HuH-7.5 (cell line): ENCODE measurements at regions not wholly inside any gene's neighbourhood (a gene's known extent, or its start where the extent isn't known, plus 50 kb on each side); places are given as distances from the start of the nearest gene placed in this dataset.
"Not testable (repeated sequence)": the region's sequence is repeated elsewhere in the genome, so short reads cannot be mapped to it uniquely, and the experiment has no call there.

Source experiments
- DNase-seq: peaks from one replicate; pipeline ENCODE4 v3.0.0; 2011; ENCODE audit warnings: low spot score

DNA sequence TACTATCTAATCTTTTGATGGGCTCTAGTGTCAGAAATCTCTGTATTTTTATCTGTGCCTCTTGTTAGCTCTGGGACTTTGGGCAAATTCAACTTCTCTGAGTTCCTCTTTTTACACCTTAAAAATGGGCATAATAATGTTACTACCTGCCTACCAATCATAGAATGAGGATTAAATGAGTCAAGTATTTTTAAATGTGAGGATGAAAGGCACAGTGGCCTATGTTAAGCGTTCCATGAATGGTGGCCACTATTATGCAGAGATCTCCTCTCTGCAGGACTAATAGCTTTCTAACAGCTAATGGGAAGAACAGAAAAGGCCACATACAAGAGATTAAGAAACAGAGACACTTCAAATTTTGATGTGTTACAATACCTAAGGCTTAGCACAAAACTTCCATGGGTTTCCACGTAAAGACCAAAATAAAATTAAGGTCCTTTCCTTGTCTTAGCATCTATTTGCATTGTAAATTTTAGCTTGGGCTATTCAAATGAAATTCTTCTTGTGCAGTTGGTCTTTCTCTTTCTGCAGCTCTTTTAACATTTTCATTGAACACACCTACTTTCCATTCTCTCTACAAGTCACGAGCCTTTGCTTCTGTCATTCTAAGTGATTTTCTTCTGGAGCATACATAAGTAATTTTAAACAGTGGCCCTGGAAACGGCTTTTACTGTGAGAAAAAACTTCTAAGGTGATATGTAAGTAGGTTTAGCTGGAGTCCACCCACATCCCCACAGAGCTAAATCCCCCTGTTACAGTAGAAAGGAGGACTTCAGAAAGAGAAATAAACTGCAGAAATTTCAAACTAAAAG, 117.9 kb upstream of the MED14 start:
- no peak for DNase-seq

GRCh38 chrX:40853816-40854123, 118.4 kb upstream of the MED14 start:
- DNase-seq = no peak

- DNase-seq = no peak
Observed at GRCh38 chrX:40854242-40854641, 118.9 kb upstream of the MED14 start.

- DNase-seq = no peak
Observed at GRCh38 chrX:40855411-40855810, 120.1 kb upstream of the MED14 start.

GRCh38 chrX:40855932-40856515, 120.7 kb upstream of the MED14 start:
- no peak for DNase-seq

- not testable (repeated sequence) for DNase-seq
Observed at GRCh38 chrX:40861952-40862554, 126.7 kb upstream of the MED14 start.

- DNase-seq = not testable (repeated sequence)
Observed at GRCh38 chrX:40863260-40863659, 127.9 kb upstream of the MED14 start.

DNA sequence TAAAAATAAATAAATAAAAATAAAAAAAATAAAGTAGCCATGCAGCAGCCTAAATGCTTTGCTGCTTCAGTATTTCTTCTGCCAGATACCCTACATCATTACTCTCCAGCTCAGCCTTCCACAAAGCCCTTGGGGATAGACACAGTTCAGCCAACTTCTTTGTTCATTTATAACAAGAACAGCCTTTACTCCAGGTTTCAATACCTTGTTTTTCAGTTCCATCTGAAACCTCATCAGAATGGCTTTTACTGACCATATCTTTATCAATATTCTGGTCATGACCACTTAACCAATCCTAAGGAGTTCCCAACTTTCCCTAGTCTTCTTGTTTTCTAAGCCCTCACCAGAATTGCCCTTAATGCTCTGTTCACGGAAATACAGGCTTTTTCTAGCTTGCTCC, 128.3 kb upstream of the MED14 start:
- no peak for DNase-seq

- no peak for DNase-seq
Observed at GRCh38 chrX:40864972-40865371, 129.6 kb upstream of the MED14 start.

DNA sequence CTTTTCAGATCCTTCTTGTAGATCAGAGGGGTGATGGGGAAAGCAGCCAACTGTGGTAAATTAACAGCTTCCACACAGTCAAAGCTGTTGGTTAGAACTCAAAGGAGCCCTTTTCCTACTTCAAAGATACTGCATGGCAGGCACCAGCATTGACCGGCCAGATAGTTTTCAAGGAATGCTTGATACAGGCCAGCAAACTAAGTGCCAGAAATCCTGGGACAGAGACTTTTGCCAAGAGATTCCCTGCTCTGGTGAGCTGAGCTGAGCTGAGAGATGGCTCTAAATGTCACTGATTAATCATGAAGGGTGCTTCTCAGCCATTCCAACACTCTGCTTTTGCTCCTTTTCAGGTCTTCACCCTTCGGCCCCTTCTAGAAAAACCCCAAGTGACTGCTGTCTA, 131.6 kb upstream of the MED14 start:
- DNase-seq = no peak

DNA sequence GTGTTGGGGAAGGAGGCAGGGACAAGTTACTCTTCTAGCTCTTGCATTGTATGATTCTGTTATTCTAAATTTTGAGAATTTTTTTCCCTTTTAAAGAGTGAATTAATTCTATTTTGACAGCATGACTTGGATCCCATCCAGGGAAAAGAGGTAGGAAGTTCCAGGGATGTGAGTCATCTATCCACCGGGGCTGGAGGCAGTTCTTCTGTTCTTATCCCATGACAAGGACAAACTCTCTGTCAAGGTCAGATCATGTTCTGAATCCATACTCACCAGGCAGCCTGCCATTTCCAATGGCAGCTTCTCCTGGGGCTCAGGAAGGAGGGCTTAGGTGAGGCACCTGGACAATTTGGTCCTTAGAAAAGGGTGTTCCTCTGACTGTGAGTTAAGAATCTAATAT, 132.0 kb upstream of the MED14 start:
- peak; percentile 13 for DNase-seq

- no peak for DNase-seq
Observed at GRCh38 chrX:40868868-40869267, 133.5 kb upstream of the MED14 start.

- DNase-seq = not testable (repeated sequence)
Observed at GRCh38 chrX:40870982-40871381, 135.6 kb upstream of the MED14 start.

GRCh38 chrX:40871385-40872082, 136.2 kb upstream of the MED14 start:
- DNase-seq = no peak

DNA sequence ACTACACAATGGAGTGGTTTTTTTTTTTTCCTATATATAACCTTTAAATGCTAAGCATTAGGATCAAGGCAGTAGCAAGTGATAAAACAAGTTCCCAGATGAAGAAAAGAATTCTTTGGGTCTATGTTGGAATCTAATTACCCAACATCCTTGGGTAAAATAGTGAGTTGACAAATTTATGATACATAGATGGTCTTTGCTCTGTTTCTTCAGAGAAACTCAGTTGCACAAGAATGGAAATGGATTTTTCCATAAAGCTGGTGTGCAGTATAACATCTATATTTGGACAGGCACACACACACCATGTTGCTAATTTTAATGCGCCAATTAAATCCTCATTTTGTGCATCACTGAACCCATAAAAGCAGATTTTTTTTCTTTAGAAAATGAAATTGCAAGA, 137.0 kb upstream of the MED14 start:
- DNase-seq = no peak

GRCh38 chrX:40875476-40875875, 140.1 kb upstream of the MED14 start:
- no peak for DNase-seq

DNA sequence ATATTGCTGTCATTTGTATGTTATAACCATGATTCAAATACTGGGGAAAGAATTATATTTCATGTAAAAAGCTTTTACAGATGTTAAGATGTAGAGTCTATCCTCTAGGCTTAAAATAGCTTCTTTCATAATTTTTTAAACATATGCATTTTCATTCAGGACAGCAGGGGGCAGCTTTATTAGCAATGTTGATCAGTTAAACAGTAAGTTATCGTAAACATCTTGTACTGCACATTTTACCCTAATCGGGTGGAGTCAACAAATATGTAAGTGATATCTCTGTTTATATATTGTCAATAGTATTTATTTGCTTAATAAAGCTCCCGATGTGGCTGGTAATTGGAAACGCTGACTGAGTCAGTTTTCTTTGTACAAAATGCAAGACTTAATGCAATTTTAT, 142.5 kb upstream of the MED14 start:
- no peak for DNase-seq

- no peak for DNase-seq
Observed at GRCh38 chrX:40878766-40879165, 143.4 kb upstream of the MED14 start.

DNA sequence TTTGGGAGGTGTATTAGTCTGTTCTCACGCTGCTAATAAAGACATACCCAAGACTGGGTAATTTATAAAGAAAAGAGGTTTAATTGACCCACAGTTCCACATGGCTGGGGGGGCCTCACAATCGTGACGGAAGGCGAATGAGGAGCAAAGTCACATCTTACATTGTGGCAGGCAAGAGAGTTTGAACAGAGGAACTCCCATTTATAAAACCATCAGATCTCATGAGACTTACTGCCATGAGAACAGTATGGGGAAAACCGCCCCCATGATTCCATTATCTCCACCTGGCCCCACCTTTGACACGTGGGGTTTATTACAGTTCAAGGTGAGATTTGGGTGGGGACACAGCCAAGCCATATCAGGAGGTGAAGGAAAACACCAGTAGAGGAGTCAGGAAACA, 143.8 kb upstream of the MED14 start:
- DNase-seq = not testable (repeated sequence)

DNA sequence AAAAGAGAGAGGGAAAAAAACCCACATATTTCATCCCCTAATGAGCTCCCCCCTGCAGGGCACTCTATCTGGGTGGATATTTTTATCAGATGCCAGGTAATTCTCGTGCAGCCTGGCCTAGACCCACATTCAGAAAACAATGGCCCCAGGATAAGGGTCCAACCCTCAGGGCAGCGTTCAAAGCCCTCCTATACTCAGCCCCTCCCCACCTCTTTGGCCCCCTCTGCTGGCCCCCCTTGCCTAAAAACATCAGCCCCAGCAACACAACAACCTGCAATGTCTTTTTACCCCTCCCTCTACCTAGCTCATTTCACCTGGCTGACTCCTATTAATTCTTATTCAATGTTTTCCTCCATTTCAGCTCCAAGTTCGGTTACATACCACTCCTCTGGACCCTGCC, 145.4 kb upstream of the MED14 start:
- no peak for DNase-seq

GRCh38 chrX:40883021-40883619, 147.8 kb upstream of the MED14 start:
- DNase-seq = no peak

DNA sequence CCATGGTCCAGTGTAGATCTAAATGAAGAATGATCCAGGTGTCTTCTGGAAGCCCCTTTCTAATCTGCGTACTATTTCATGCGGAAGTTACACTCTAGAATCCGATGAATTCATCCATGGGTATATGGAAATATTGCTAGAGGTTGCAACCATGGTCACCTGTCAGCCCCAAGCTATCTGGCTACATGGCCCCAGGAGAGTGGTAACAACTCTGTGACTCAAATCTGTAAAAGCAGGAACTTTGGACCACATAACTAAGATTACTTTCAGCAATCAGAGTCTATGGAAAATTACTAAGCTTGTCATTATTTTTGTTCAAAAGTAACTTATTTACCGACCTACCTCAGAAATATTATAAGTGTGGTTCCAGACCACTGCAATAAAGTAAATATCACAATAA, 150.6 kb upstream of the MED14 start:
- DNase-seq = no peak

DNA sequence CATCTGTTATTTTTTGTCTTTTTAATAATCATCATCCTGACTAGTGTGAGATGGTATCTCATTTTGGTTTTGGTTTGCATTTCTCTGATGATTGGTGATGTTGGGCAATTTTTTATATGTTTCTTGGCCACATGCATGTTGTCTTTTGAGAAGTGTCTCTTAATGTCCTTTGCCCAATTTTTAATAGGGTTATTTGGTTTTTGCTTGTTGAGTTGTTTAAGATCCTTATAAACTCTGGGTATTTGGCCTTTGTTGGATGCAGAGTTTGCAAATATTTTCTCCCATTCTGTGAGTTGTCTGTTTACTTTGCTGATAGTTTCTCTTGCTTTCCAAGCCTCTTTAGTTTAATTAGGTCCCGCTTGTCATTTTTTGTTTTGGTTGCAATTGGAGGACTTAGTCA, 152.1 kb upstream of the MED14 start:
- DNase-seq = no peak
